Breast epithelium (tissue), 3 donors: ENCODE measurements at regions not wholly inside any gene's neighbourhood (a gene's known extent, or its start where the extent isn't known, plus 50 kb on each side); places are given as distances from the start of the nearest gene placed in this dataset.

Experiments
- POLR2A ChIP-seq: fragments of 450-650 bp; IDR thresholded peaks from one replicate; pipeline ENCODE4 v1.6.1; 2016; ENCODE audit warnings: antibody characterized with exemption, mild to moderate bottlenecking, moderate library complexity
- TF ChIP-seq, protein P1 (sequence below), 3 donors: fragments of 450-650 bp; IDR thresholded peaks; one replicate each; pipeline ENCODE4 v1.5.1; 2016 to 2017; ENCODE audit warnings: antibody characterized with exemption in 3 of 3, mild to moderate bottlenecking in 3 of 3, moderate library complexity in 3 of 3

DNA sequence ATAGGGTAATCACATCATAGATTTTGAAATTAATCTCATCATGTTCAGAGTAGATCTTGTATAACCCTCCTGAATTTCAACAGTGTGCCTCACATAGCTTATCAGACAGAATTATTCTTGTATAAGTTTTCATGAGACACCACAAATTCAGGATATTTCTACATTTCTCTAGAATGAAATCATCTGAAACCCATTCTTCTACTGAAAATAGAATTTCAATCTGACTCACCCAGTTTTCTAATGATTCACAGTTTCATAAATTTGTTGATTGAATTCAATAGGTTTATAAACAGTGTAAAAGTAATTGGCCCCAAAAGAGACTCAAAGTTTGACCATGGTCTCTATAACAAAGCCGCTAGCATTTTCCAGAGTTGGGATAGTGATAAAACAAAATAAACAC is 1082.6 kb upstream of the EPHA6 start:
- TF ChIP-seq, protein P1, sequence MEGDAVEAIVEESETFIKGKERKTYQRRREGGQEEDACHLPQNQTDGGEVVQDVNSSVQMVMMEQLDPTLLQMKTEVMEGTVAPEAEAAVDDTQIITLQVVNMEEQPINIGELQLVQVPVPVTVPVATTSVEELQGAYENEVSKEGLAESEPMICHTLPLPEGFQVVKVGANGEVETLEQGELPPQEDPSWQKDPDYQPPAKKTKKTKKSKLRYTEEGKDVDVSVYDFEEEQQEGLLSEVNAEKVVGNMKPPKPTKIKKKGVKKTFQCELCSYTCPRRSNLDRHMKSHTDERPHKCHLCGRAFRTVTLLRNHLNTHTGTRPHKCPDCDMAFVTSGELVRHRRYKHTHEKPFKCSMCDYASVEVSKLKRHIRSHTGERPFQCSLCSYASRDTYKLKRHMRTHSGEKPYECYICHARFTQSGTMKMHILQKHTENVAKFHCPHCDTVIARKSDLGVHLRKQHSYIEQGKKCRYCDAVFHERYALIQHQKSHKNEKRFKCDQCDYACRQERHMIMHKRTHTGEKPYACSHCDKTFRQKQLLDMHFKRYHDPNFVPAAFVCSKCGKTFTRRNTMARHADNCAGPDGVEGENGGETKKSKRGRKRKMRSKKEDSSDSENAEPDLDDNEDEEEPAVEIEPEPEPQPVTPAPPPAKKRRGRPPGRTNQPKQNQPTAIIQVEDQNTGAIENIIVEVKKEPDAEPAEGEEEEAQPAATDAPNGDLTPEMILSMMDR (IDR thresholded peaks at IDR 0.05), result no peak
- no peak for TF ChIP-seq POLR2A
